ENCODE measurements at regions not wholly inside any gene's neighbourhood (a gene's known extent, or its start where the extent isn't known, plus 50 kb on each side); places are given as distances from the start of the nearest gene placed in this dataset.

DNA sequence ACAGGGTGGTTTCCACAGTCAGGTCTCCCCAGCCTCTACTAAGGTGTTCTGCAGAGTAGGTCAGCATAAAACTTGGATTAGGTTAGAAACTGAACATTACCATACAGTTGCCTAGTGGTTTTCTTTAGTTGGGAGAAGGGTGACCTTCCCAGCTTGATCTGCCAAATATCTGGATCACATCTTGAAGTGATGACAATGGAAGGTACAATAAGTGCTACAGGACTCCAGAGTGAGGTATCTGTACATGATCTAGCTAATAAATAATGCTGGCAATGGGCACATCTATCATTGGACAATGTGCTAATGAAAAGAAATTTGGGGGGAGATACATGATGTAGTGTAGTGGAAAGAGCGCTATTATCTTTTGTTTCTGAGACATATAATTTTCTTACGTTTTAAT is 54.6 kb upstream of the ACVR1 start:
- ATAC-seq, result no peak
- Histone ChIP-seq H3K27ac (no peak overlapping the region), H3K4me3 (no peak overlapping the region), H3K4me2 (no peak overlapping the region), H3K4me1 (no peaks in the 10 kb centered on the region), H3K9me3 (no peaks in the 10 kb centered on the region)
- DNase-seq (ENCODE audit: low read depth in 1 of 2, low spot score in 1 of 2), result no peak
- TF ChIP-seq POLR2AphosphoS2 (conservative IDR thresholded peaks at IDR 0.05; ENCODE audit: low read length), result no peak
- no peak for TF ChIP-seq FOXS1 (CRISPR knock-in tag; IDR thresholded peaks at IDR 0.05)
- TF ChIP-seq KDM5A (IDR thresholded peaks at IDR 0.05), result no peak
- TF ChIP-seq, protein P1, sequence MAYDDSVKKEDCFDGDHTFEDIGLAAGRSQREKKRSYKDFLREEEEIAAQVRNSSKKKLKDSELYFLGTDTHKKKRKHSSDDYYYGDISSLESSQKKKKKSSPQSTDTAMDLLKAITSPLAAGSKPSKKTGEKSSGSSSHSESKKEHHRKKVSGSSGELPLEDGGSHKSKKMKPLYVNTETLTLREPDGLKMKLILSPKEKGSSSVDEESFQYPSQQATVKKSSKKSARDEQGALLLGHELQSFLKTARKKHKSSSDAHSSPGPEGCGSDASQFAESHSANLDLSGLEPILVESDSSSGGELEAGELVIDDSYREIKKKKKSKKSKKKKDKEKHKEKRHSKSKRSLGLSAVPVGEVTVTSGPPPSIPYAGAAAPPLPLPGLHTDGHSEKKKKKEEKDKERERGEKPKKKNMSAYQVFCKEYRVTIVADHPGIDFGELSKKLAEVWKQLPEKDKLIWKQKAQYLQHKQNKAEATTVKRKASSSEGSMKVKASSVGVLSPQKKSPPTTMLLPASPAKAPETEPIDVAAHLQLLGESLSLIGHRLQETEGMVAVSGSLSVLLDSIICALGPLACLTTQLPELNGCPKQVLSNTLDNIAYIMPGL (CRISPR knock-in tag; IDR thresholded peaks at IDR 0.05; ENCODE audit: borderline replicate concordance), result no peak
- no peak for TF ChIP-seq RARB (CRISPR knock-in tag; IDR thresholded peaks at IDR 0.05)
- TF ChIP-seq, protein P2, sequence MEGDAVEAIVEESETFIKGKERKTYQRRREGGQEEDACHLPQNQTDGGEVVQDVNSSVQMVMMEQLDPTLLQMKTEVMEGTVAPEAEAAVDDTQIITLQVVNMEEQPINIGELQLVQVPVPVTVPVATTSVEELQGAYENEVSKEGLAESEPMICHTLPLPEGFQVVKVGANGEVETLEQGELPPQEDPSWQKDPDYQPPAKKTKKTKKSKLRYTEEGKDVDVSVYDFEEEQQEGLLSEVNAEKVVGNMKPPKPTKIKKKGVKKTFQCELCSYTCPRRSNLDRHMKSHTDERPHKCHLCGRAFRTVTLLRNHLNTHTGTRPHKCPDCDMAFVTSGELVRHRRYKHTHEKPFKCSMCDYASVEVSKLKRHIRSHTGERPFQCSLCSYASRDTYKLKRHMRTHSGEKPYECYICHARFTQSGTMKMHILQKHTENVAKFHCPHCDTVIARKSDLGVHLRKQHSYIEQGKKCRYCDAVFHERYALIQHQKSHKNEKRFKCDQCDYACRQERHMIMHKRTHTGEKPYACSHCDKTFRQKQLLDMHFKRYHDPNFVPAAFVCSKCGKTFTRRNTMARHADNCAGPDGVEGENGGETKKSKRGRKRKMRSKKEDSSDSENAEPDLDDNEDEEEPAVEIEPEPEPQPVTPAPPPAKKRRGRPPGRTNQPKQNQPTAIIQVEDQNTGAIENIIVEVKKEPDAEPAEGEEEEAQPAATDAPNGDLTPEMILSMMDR (IDR thresholded peaks at IDR 0.05), result no peak
- TF ChIP-seq GATA3 (IDR thresholded peaks at IDR 0.05; ENCODE audit: borderline replicate concordance), result no peak
- TF ChIP-seq EHMT2 (IDR thresholded peaks at IDR 0.05; ENCODE audit: low read depth), result no peak
- TF ChIP-seq, protein P3, sequence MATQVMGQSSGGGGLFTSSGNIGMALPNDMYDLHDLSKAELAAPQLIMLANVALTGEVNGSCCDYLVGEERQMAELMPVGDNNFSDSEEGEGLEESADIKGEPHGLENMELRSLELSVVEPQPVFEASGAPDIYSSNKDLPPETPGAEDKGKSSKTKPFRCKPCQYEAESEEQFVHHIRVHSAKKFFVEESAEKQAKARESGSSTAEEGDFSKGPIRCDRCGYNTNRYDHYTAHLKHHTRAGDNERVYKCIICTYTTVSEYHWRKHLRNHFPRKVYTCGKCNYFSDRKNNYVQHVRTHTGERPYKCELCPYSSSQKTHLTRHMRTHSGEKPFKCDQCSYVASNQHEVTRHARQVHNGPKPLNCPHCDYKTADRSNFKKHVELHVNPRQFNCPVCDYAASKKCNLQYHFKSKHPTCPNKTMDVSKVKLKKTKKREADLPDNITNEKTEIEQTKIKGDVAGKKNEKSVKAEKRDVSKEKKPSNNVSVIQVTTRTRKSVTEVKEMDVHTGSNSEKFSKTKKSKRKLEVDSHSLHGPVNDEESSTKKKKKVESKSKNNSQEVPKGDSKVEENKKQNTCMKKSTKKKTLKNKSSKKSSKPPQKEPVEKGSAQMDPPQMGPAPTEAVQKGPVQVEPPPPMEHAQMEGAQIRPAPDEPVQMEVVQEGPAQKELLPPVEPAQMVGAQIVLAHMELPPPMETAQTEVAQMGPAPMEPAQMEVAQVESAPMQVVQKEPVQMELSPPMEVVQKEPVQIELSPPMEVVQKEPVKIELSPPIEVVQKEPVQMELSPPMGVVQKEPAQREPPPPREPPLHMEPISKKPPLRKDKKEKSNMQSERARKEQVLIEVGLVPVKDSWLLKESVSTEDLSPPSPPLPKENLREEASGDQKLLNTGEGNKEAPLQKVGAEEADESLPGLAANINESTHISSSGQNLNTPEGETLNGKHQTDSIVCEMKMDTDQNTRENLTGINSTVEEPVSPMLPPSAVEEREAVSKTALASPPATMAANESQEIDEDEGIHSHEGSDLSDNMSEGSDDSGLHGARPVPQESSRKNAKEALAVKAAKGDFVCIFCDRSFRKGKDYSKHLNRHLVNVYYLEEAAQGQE (IDR thresholded peaks at IDR 0.05), result no peak
- no peak for TF ChIP-seq FOSL2 (IDR thresholded peaks at IDR 0.05)
- TF ChIP-seq FOSL2 (CRISPR knock-in tag; IDR thresholded peaks at IDR 0.05), result no peak
- no peak for TF ChIP-seq EP300 (IDR thresholded peaks at IDR 0.05)
- TF ChIP-seq HOXA7 (CRISPR knock-in tag; IDR thresholded peaks at IDR 0.05), result no peak
- no peak for TF ChIP-seq KDM1A (IDR thresholded peaks at IDR 0.05; ENCODE audit: low read depth)
- TF ChIP-seq, protein P4, sequence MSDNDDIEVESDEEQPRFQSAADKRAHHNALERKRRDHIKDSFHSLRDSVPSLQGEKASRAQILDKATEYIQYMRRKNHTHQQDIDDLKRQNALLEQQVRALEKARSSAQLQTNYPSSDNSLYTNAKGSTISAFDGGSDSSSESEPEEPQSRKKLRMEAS (IDR thresholded peaks at IDR 0.05), result no peak
- TF ChIP-seq EHF (CRISPR knock-in tag; IDR thresholded peaks at IDR 0.05), result no peak
- no peak for TF ChIP-seq CEBPB (IDR thresholded peaks at IDR 0.05)
- TF ChIP-seq MAFK (IDR thresholded peaks at IDR 0.05; ENCODE audit: partially characterized antibody), result no peak
- TF ChIP-seq ESRRA (IDR thresholded peaks at IDR 0.05; ENCODE audit: borderline replicate concordance, low read length), result no peak
- TF ChIP-seq PHF8 (IDR thresholded peaks at IDR 0.05; ENCODE audit: borderline replicate concordance, low read depth), result no peak
- no peak for TF ChIP-seq RCOR1 (IDR thresholded peaks at IDR 0.05; ENCODE audit: low read depth, low read length)
- FAIRE-seq, result no peak
- CTCF ChIA-PET, result interaction anchor here (0.6 kb wide), 1 partner anchor 21 kb away, joined by 3 read pairs; no protein-coding TSS in a partner anchor
- POLR2A ChIA-PET, result no interaction called here
- 50% methylated on average over 2 of the region's 2 CpGs for WGBS (ENCODE audit: missing lambda C conversion rate)
